Peyer's patch (tissue), 4 donors: ENCODE measurements at regions not wholly inside any gene's neighbourhood (a gene's known extent, or its start where the extent isn't known, plus 50 kb on each side); places are given as distances from the start of the nearest gene placed in this dataset.

Experiments
- DNase-seq, 3 donors: peaks; one replicate each; pipeline ENCODE4 v3.0.0-alpha.2; 2017 to 2019
- H3K27ac ChIP-seq, 4 donors: fragments of 200-600 bp; sonication (generic); one replicate each; pipeline ENCODE4 v1.5.1; 2016 to 2019
- H3K27me3 ChIP-seq, 2 donors: fragments of 200-600 bp; sonication (generic); one replicate each; pipeline ENCODE4 v1.5.1; 2019
- H3K36me3 ChIP-seq, 3 donors: fragments of 200-600 bp; sonication (generic); one replicate each; pipeline ENCODE4 v1.5.1; 2016 to 2019
- H3K4me1 ChIP-seq, 4 donors: fragments of 200-600 bp; sonication (generic); one replicate each; pipeline ENCODE4 v1.5.1; 2016 to 2019
- H3K4me3 ChIP-seq, 4 donors: fragments of 200-600 bp; sonication (generic); 1 replicate in 3 of 4; 2 replicates in 1 of 4; pipeline ENCODE4 v1.5.1; 2016 to 2019; ENCODE audit warnings: mild to moderate bottlenecking in 1 of 4
- H3K9me3 ChIP-seq, 4 donors: fragments of 200-600 bp; sonication (generic); one replicate each; pipeline ENCODE4 v1.5.1; 2016 to 2019; ENCODE audit warnings: mild to moderate bottlenecking in 1 of 4
- CTCF ChIP-seq, 6 experiments: fragments of 450-650 bp in 4 of 6; fragments of 200-600 bp in 2 of 6; sonication (generic) in 1 of 6; IDR thresholded peaks; one replicate each; pipeline ENCODE4 v1.5.1; 2017 to 2019; ENCODE audit warnings: antibody characterized with exemption in 6 of 6, mild to moderate bottlenecking in 3 of 6, moderate library complexity in 1 of 6
- POLR2A ChIP-seq, 2 donors: fragments of 450-650 bp; IDR thresholded peaks; one replicate each; pipeline ENCODE4 v1.5.1; 2017; ENCODE audit warnings: antibody characterized with exemption in 2 of 2, mild to moderate bottlenecking in 2 of 2, moderate library complexity in 2 of 2

- DNase-seq, result no peak
- TF ChIP-seq POLR2A (IDR thresholded peaks at IDR 0.05) (no peak), CTCF (IDR thresholded peaks at IDR 0.05) (no peak)
- H3K36me3 ChIP-seq, result no peaks in the 10 kb centered on the region
Observed at GRCh38 chr6:1031720-1032119, 280.2 kb upstream of the FOXQ1 start.

DNA sequence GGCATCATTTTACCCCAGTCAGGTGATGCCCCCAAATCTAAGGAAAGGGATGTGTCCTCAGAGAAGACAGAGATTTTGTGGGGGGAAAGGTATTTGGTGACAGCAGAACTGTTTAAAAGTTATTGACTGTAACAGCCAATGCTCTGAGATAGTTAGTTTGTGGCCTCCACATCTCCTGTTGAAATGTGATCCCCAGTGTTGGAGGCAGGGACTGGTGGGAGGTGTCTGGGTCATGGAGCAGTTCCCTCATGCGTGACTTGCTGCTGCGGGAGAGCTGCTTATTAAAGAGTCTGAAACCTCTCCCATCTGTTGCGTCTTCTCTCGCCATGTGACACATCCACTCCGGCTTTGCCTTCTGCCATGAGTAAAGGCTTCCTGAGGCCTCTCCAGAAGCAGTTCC is 282.8 kb upstream of the FOXQ1 start:
- H3K9me3 ChIP-seq, result no peaks in the 10 kb centered on the region
- TF ChIP-seq POLR2A (IDR thresholded peaks at IDR 0.05), result no peak
- TF ChIP-seq CTCF (IDR thresholded peaks at IDR 0.05), result no peak
- H3K4me3 ChIP-seq, result no peak overlapping the region
- H3K4me1 ChIP-seq, result no peaks in the 10 kb centered on the region
- H3K27ac ChIP-seq, result no peak overlapping the region
- H3K27me3 ChIP-seq, result no peaks in the 10 kb centered on the region
- H3K36me3 ChIP-seq, result no peaks in the 10 kb centered on the region
- no peak for DNase-seq

More at GRCh38 chr6:1031720-1032119, 280.2 kb upstream of the FOXQ1 start:
- H3K27me3 ChIP-seq, result no peaks in the 10 kb centered on the region
- H3K27ac ChIP-seq, result no peak overlapping the region
- no peaks in the 10 kb centered on the region for H3K4me1 ChIP-seq
- no peak overlapping the region for H3K4me3 ChIP-seq
- no peaks in the 10 kb centered on the region for H3K9me3 ChIP-seq

- H3K4me3 ChIP-seq, result no peak overlapping the region
- no peaks in the 10 kb centered on the region for H3K9me3 ChIP-seq
- H3K4me1 ChIP-seq, result no peaks in the 10 kb centered on the region
- no peak overlapping the region for H3K27ac ChIP-seq
- H3K36me3 ChIP-seq, result no peaks in the 10 kb centered on the region
- no peak for TF ChIP-seq CTCF (IDR thresholded peaks at IDR 0.05)
- no peak for TF ChIP-seq POLR2A (IDR thresholded peaks at IDR 0.05)
- no peak for DNase-seq
- no peaks in the 10 kb centered on the region for H3K27me3 ChIP-seq
Observed at GRCh38 chr6:1028723-1029122, 283.2 kb upstream of the FOXQ1 start.

DNA sequence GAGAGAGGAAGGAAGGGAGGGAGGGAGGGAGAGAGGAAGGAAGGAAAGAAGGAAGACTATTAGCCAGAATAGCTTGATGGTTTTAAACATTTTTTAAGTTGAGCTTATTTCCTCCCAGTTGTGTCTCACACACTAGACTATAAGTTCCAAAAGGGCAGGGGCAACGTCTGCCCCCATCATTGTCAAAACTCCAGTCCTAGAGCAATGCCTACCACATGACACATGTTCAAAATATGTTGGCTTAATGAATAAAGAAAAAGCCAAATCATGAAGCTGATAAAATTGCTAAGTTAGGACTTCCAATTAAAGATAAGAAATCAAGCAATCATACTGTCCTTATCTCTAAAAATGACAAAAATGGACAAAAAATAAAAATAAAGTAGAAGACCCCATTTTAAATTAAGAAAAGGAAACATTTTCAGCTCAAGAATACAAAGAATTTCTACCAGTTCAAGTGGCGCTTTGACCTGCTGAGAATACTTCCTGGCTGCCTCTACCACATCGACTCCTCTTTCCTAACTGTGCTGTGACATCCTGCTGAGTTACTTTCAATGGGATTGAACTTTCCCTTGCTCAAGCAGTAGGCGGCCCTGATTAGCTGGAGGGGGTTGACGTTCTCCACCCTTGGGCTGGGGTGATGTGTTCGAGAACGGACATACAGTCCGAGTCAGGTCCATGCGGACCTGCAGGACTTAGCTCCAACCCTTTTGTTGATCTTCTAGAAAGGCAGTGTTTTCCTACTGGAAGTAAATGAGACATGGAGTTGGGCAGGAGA is 283.9 kb upstream of the FOXQ1 start:
- H3K27me3 ChIP-seq, result no peaks in the 10 kb centered on the region
- TF ChIP-seq POLR2A (IDR thresholded peaks at IDR 0.05) (no peak), CTCF (IDR thresholded peaks at IDR 0.05) (no peak)
- no peak overlapping the region for H3K27ac ChIP-seq
- H3K9me3 ChIP-seq, result no peaks in the 10 kb centered on the region
- no peak for DNase-seq
- no peaks in the 10 kb centered on the region for H3K4me1 ChIP-seq
- no peak overlapping the region for H3K4me3 ChIP-seq
- H3K36me3 ChIP-seq, result no peaks in the 10 kb centered on the region

GRCh38 chr6:1027109-1027794 is 284.6 kb upstream of the FOXQ1 start:
- DNase-seq, result no peak
- no peaks in the 10 kb centered on the region for H3K9me3 ChIP-seq
- no peak overlapping the region for H3K4me3 ChIP-seq
- no peaks in the 10 kb centered on the region for H3K27me3 ChIP-seq
- no peaks in the 10 kb centered on the region for H3K36me3 ChIP-seq
- TF ChIP-seq POLR2A (IDR thresholded peaks at IDR 0.05) (no peak), CTCF (IDR thresholded peaks at IDR 0.05) (no peak)
- H3K4me1 ChIP-seq, result no peaks in the 10 kb centered on the region
- peak overlapping the region in 1 of 4 donors; percentile 19 for H3K27ac ChIP-seq
